Neural progenitor cell (in vitro differentiated cells): ENCODE measurements at regions not wholly inside any gene's neighbourhood (a gene's known extent, or its start where the extent isn't known, plus 50 kb on each side); places are given as distances from the start of the nearest gene placed in this dataset.
"Not testable (repeated sequence)": the region's sequence is repeated elsewhere in the genome, so short reads cannot be mapped to it uniquely, and the experiment has no call there.

Source experiments
- DNase-seq: peaks from one replicate; pipeline ENCODE4 v3.0.0-alpha.2; 2016; ENCODE audit warnings: low spot score
- H2AFZ ChIP-seq: fragments of 200-600 bp; sonication (generic); replicated peaks from 2 replicates; pipeline ENCODE4 v1.6.1; 2016; ENCODE audit warnings: antibody characterized with exemption
- H3F3A ChIP-seq: fragments of 200-600 bp; sonication (generic); 2 replicates; pipeline ENCODE4 v1.6.1; 2016; ENCODE audit warnings: antibody characterized with exemption, low read depth
- H3K27ac ChIP-seq: fragments of 200-600 bp; sonication (generic); 2 replicates; pipeline ENCODE4 v1.5.1; 2016; ENCODE audit warnings: mild to moderate bottlenecking
- H3K27me3 ChIP-seq: fragments of 200-600 bp; sonication (generic); 2 replicates; pipeline ENCODE4 v1.6.1; 2016; ENCODE audit warnings: mild to moderate bottlenecking, moderate library complexity
- H3K36me3 ChIP-seq: fragments of 200-600 bp; sonication (generic); 2 replicates; pipeline ENCODE4 v1.5.1; 2016
- H3K4me1 ChIP-seq: fragments of 200-600 bp; sonication (generic); 2 replicates; pipeline ENCODE4 v1.6.1; 2016; ENCODE audit warnings: mixed run types
- H3K4me2 ChIP-seq: fragments of 200-600 bp; sonication (generic); 2 replicates; pipeline ENCODE4 v1.6.1; 2016
- H3K4me3 ChIP-seq: fragments of 200-600 bp; sonication (generic); 2 replicates; pipeline ENCODE4 v1.5.1; 2016
- H3K79me2 ChIP-seq: fragments of 200-600 bp; sonication (generic); 2 replicates; pipeline ENCODE4 v1.6.1; 2016; ENCODE audit warnings: low read depth
- H3K9ac ChIP-seq: fragments of 200-600 bp; sonication (generic); 2 replicates; pipeline ENCODE4 v1.6.1; 2016
- H3K9me3 ChIP-seq: fragments of 200-600 bp; sonication (generic); 2 replicates; pipeline ENCODE4 v1.5.1; 2016; ENCODE audit warnings: low read depth
- H4K20me1 ChIP-seq: fragments of 200-600 bp; sonication (generic); 2 replicates; pipeline ENCODE4 v1.6.1; 2016; ENCODE audit warnings: low read depth
- H3K27ac Mint-ChIP-seq: 3 replicates; pipeline ENCODE4 v1.8.0; 2021; ENCODE audit warnings: mixed read lengths
- H3K27me3 Mint-ChIP-seq: 2 replicates; pipeline ENCODE4 v1.8.0; 2022; ENCODE audit warnings: low read depth, mild to moderate bottlenecking, inconsistent platforms, moderate library complexity, mixed read lengths; ENCODE audit not compliant: insufficient read depth
- H3K36me3 Mint-ChIP-seq: 3 replicates; pipeline ENCODE4 v1.8.0; 2021; ENCODE audit warnings: mixed read lengths
- H3K4me1 Mint-ChIP-seq: 3 replicates; pipeline ENCODE4 v1.8.0; 2021; ENCODE audit warnings: mixed read lengths
- H3K4me3 Mint-ChIP-seq: 3 replicates; pipeline ENCODE4 v1.8.0; 2021; ENCODE audit warnings: mild to moderate bottlenecking, moderate library complexity, mixed read lengths
- H3K9me3 Mint-ChIP-seq: 3 replicates; pipeline ENCODE4 v1.8.0; 2020; ENCODE audit warnings: mixed read lengths

DNA sequence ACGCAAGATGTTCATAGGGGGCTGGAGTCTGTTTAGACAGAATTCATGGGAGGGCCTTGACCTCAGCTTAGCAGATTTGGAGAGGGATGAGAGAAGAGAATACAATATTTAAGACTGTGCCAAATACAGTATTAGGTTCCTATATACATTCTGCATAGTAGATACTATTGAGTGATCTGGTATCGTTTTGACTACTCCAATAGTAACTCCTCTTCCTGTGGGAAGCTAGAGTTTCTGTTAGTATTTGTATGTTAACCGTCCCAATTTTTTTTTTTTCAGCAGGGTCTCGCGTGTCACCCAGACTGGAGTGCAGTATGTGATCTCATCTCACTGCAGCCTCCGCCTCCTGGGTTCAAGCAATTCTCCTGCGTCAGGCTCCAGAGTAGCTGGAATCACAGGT is 65.2 kb upstream of the FAM153A start:
- not testable (repeated sequence) for H3K9me3 ChIP-seq, H3K9me3 Mint-ChIP-seq, H3K4me2 ChIP-seq, H3K36me3 ChIP-seq, DNase-seq, H3K36me3 Mint-ChIP-seq, H3K27me3 Mint-ChIP-seq, H3F3A ChIP-seq, H3K27ac Mint-ChIP-seq, H3K79me2 ChIP-seq, H3K4me3 ChIP-seq, H4K20me1 ChIP-seq, H3K27me3 ChIP-seq, H3K4me3 Mint-ChIP-seq, H3K4me1 ChIP-seq, H3K9ac ChIP-seq, H2AFZ ChIP-seq, H3K4me1 Mint-ChIP-seq, H3K27ac ChIP-seq

DNA sequence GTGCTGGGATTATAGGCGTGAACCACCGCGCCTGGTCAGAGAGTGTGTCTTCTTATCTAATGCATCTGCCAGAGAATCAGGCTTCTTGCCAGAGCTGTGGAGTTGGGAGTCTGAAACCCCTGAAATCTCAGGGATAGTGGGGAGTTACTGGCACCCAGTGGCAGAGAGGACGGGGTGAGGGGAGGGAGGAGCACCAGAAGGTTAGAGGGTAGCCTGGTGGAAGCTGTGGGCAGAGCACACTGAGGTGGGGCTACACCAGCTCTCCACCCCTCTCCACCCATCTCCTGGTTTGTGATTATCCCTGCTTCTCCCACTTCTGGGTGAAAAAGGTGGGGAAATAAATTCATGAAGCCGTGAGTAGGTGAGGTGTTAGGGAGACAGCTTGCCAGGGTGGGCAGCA is 63.9 kb upstream of the FAM153A start:
- H3K4me1 ChIP-seq, result not testable (repeated sequence)

DNA sequence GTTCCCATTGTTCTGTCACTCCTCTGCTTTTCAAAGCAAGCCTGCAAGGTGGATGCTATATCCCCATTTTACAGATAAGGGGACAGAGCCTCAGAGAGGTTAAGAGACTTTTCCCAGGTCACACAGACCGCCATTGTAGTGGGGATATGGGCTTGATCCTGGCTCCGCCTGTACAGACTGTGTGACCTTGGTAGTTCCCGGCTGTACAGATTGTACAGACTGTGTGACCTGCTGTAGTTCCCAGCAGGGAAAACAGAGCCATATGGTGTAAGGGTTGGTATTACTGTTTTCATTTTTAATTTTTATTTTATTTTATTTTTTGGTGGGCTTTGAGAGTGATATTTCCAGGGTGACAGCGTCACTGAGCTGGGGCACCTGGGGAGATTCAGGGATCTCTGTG is 63.2 kb upstream of the FAM153A start:
- H3K4me2 ChIP-seq, DNase-seq, H3K4me3 ChIP-seq, H4K20me1 ChIP-seq, H3F3A ChIP-seq, H3K4me3 Mint-ChIP-seq, H3K27ac Mint-ChIP-seq, H3K27me3 Mint-ChIP-seq, H3K27me3 ChIP-seq, H3K4me1 Mint-ChIP-seq, H3K27ac ChIP-seq, H3K36me3 ChIP-seq, H2AFZ ChIP-seq, H3K9me3 Mint-ChIP-seq, H3K4me1 ChIP-seq, H3K79me2 ChIP-seq, H3K9ac ChIP-seq, H3K36me3 Mint-ChIP-seq, H3K9me3 ChIP-seq: not testable (repeated sequence)

More for the DNA sequence above, 63.9 kb upstream of the FAM153A start:
- H3K27ac Mint-ChIP-seq, DNase-seq, H3K9me3 Mint-ChIP-seq, H3K36me3 ChIP-seq, H3K36me3 Mint-ChIP-seq, H3K27ac ChIP-seq, H3F3A ChIP-seq, H3K4me3 ChIP-seq, H3K9ac ChIP-seq, H3K4me3 Mint-ChIP-seq, H3K9me3 ChIP-seq, H3K27me3 ChIP-seq, H3K27me3 Mint-ChIP-seq, H4K20me1 ChIP-seq, H3K79me2 ChIP-seq, H3K4me2 ChIP-seq, H2AFZ ChIP-seq, H3K4me1 Mint-ChIP-seq: not testable (repeated sequence)

- not testable (repeated sequence) for H3K9me3 Mint-ChIP-seq, H3K4me3 Mint-ChIP-seq, H3K27me3 Mint-ChIP-seq, H3K79me2 ChIP-seq, H3K36me3 Mint-ChIP-seq, H3F3A ChIP-seq, H4K20me1 ChIP-seq, H3K27ac ChIP-seq, H3K9ac ChIP-seq, H3K36me3 ChIP-seq, H2AFZ ChIP-seq, H3K4me2 ChIP-seq, H3K4me1 Mint-ChIP-seq, H3K27me3 ChIP-seq, H3K4me3 ChIP-seq, DNase-seq, H3K27ac Mint-ChIP-seq, H3K9me3 ChIP-seq, H3K4me1 ChIP-seq
Measured at GRCh38 chr5:177836191-177836590, 53.5 kb upstream of the FAM153A start.
